OCI-LY3 (cell line): ENCODE measurements at regions not wholly inside any gene's neighbourhood (a gene's known extent, or its start where the extent isn't known, plus 50 kb on each side); places are given as distances from the start of the nearest gene placed in this dataset.

Source experiments
- CTCF ChIP-seq: fragments of 200-600, 300-600 bp; sonication (generic); IDR thresholded peaks from 2 replicates; pipeline ENCODE4 v1.5.1; 2014; ENCODE audit warnings: antibody characterized with exemption, low read length, low read depth
- EZH2phosphoT487 ChIP-seq: fragments of 200-600 bp; shearing (Covaris generic); IDR thresholded peaks from 2 replicates; pipeline ENCODE4 v1.6.1; 2018; ENCODE audit warnings: antibody characterized with exemption, mixed run types, low read depth

- no peak for TF ChIP-seq CTCF
- TF ChIP-seq EZH2phosphoT487 = no peak
These were observed 67.6 kb upstream of the TGFBR2 start for GRCh38 chr3:30538791-30539190.
